HCT116 (cell line): ENCODE measurements at regions not wholly inside any gene's neighbourhood (a gene's known extent, or its start where the extent isn't known, plus 50 kb on each side); places are given as distances from the start of the nearest gene placed in this dataset.

Source experiments
- SP1 ChIP-seq: IDR thresholded peaks from 2 replicates; pipeline ENCODE4 v1.6.1; 2012; ENCODE audit warnings: low read depth
- ZFX ChIP-seq: fragments of 450-650 bp; IDR thresholded peaks from 2 replicates; pipeline ENCODE4 v1.6.1; 2017
- TF ChIP-seq, protein P1 (sequence below), 3 experiments: fragments of 200-600 bp in 1 of 3; sonication (generic) in 1 of 3; IDR thresholded peaks in 2 of 3; conservative IDR thresholded peaks in 1 of 3; 2 replicates each; pipeline ENCODE4 v1.5.1; 2012 to 2017; ENCODE audit warnings: low read depth in 2 of 3, low read length in 2 of 3, antibody characterized with exemption in 1 of 3, borderline replicate concordance in 1 of 3, control low read depth in 1 of 3, mild to moderate bottlenecking in 1 of 3, mixed read lengths in 1 of 3, mixed run types in 1 of 3, moderate library complexity in 1 of 3; ENCODE audit not compliant: insufficient read depth in 1 of 3

DNA sequence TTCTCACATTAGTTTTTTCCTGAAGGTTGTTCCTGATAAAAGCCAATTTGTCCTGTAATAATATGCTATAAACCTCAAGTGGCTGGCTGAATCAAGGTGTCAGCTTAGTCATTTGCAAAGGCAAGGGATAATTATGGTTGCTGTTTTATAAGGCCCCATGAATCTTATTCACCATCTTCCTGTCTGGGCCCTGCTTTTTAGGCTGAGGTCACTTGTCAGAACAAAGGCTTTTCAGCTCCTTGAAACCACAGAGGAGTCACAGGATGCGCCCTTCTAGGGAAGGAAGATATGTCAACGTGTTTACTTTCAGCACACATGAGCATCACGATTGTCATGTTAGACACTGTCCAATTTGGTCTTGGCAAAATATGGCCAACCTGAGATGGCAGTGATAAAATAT is 64.8 kb upstream of the NAA20 start:
- TF ChIP-seq SP1, result no peak
- TF ChIP-seq, protein P1, sequence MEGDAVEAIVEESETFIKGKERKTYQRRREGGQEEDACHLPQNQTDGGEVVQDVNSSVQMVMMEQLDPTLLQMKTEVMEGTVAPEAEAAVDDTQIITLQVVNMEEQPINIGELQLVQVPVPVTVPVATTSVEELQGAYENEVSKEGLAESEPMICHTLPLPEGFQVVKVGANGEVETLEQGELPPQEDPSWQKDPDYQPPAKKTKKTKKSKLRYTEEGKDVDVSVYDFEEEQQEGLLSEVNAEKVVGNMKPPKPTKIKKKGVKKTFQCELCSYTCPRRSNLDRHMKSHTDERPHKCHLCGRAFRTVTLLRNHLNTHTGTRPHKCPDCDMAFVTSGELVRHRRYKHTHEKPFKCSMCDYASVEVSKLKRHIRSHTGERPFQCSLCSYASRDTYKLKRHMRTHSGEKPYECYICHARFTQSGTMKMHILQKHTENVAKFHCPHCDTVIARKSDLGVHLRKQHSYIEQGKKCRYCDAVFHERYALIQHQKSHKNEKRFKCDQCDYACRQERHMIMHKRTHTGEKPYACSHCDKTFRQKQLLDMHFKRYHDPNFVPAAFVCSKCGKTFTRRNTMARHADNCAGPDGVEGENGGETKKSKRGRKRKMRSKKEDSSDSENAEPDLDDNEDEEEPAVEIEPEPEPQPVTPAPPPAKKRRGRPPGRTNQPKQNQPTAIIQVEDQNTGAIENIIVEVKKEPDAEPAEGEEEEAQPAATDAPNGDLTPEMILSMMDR (IDR thresholded peaks at IDR 0.05 in 2 of 3, conservative IDR thresholded peaks at IDR 0.05 in 1 of 3; ENCODE audit: borderline replicate concordance in 1 of 3, insufficient read depth in 1 of 3, low read depth in 2 of 3, low read length in 2 of 3), result no peak
- TF ChIP-seq ZFX, result no peak
